Liver (tissue), 8 donors: ENCODE measurements at regions not wholly inside any gene's neighbourhood (a gene's known extent, or its start where the extent isn't known, plus 50 kb on each side); places are given as distances from the start of the nearest gene placed in this dataset.

Source experiments
- DNase-seq: peaks from one replicate; pipeline ENCODE4 v3.0.0-alpha.2; 2017; ENCODE audit warnings: low spot score
- H3K27ac ChIP-seq, 2 donors: one replicate each; pipeline ENCODE4 v1.7.0; 2013; ENCODE audit warnings: inconsistent platforms in 2 of 2, low read length in 2 of 2, control low read depth in 1 of 2, low read depth in 1 of 2, mild to moderate bottlenecking in 1 of 2
- H3K27me3 ChIP-seq, 4 donors: one replicate each; pipeline versions ENCODE4 v1.6.1 to v1.7.0; 2013; ENCODE audit warnings: low read length in 3 of 4, inconsistent platforms in 1 of 4, mild to moderate bottlenecking in 1 of 4, moderate library complexity in 1 of 4; ENCODE audit not compliant: control insufficient read depth in 4 of 4, insufficient read depth in 4 of 4
- H3K36me3 ChIP-seq, 4 donors: one replicate each; pipeline versions ENCODE4 v1.6.1 to v1.7.0; 2013; ENCODE audit warnings: low read length in 3 of 4, mild to moderate bottlenecking in 3 of 4, low read depth in 1 of 4, moderate library complexity in 1 of 4; ENCODE audit not compliant: control insufficient read depth in 4 of 4, insufficient read depth in 3 of 4
- H3K4me1 ChIP-seq, 4 donors: one replicate each; pipeline versions ENCODE4 v1.6.1 to v1.7.0; 2013; ENCODE audit warnings: low read length in 3 of 4, mild to moderate bottlenecking in 3 of 4, moderate library complexity in 1 of 4; ENCODE audit not compliant: control insufficient read depth in 4 of 4, insufficient read depth in 4 of 4
- H3K4me3 ChIP-seq, 3 donors: one replicate each; pipeline versions ENCODE4 v1.6.1 to v1.7.0; 2013; ENCODE audit warnings: low read length in 3 of 3, control low read depth in 1 of 3, low read depth in 1 of 3, mild to moderate bottlenecking in 1 of 3
- H3K9ac ChIP-seq, 2 donors: one replicate each; pipeline ENCODE4 v1.7.0; 2013; ENCODE audit warnings: low read length in 2 of 2, mild to moderate bottlenecking in 2 of 2, moderate library complexity in 2 of 2, control low read depth in 1 of 2, low read depth in 1 of 2
- H3K9me3 ChIP-seq, 4 donors: one replicate each; pipeline versions ENCODE4 v1.6.1 to v1.7.0; 2013; ENCODE audit warnings: low read length in 3 of 4; ENCODE audit not compliant: control insufficient read depth in 4 of 4
- EGR1 ChIP-seq, 2 donors: IDR thresholded peaks; 2 replicates each; pipeline ENCODE4 v1.6.1; 2016 to 2018; ENCODE audit warnings: antibody characterized with exemption in 2 of 2, low read depth in 2 of 2
- GABPA ChIP-seq, 2 donors: IDR thresholded peaks in 1 of 2; conservative IDR thresholded peaks in 1 of 2; 2 replicates each; pipeline ENCODE4 v1.6.1; 2016; ENCODE audit warnings: antibody characterized with exemption in 2 of 2, mild to moderate bottlenecking in 1 of 2, moderate library complexity in 1 of 2
- HNF4A ChIP-seq, 2 donors: conservative IDR thresholded peaks; 2 replicates each; pipeline ENCODE4 v1.6.1; 2016; ENCODE audit warnings: antibody characterized with exemption in 2 of 2, mild to moderate bottlenecking in 2 of 2
- HNF4G ChIP-seq: IDR thresholded peaks from 2 replicates; pipeline ENCODE4 v1.6.1; 2016; ENCODE audit warnings: antibody characterized with exemption
- JUND ChIP-seq, 2 donors: IDR thresholded peaks; 2 replicates each; pipeline ENCODE4 v1.6.1; 2016; ENCODE audit warnings: antibody characterized with exemption in 2 of 2
- NR2F2 ChIP-seq: IDR thresholded peaks from 2 replicates; pipeline ENCODE4 v1.6.1; 2016; ENCODE audit warnings: antibody characterized with exemption
- RAD21 ChIP-seq, 2 donors: IDR thresholded peaks; 2 replicates each; pipeline ENCODE4 v1.6.1; 2016; ENCODE audit warnings: antibody characterized with exemption in 2 of 2, mild to moderate bottlenecking in 2 of 2
- SP1 ChIP-seq: IDR thresholded peaks from 2 replicates; pipeline ENCODE4 v1.6.1; 2018; ENCODE audit warnings: antibody characterized with exemption, mild to moderate bottlenecking
- TAF1 ChIP-seq: conservative IDR thresholded peaks from 2 replicates; pipeline ENCODE4 v1.6.1; 2016; ENCODE audit warnings: antibody characterized with exemption, mild to moderate bottlenecking
- YY1 ChIP-seq: IDR thresholded peaks from 2 replicates; pipeline ENCODE4 v1.6.1; 2016; ENCODE audit warnings: antibody characterized with exemption, mild to moderate bottlenecking
- WGBS: extraction: QIAGEN DNeasy Blood & Tissue Kit; methylation state at CpG from one replicate; pipeline ENCODE4 v1.1.7; 2013; 5-methylcytosine and 5-hydroxymethylcytosine counted together
- TF ChIP-seq, protein P1 (sequence below): IDR thresholded peaks from 2 replicates; pipeline ENCODE4 v1.6.1; 2016; ENCODE audit warnings: antibody characterized with exemption
- TF ChIP-seq, protein P2 (sequence below): fragments of 150-350 bp; IDR thresholded peaks from 2 replicates; pipeline ENCODE4 v1.5.1; 2017; ENCODE audit warnings: improper control_type of control experiment, low read depth, low read length; ENCODE audit not compliant: missing input control
- TF ChIP-seq, protein P3 (sequence below): IDR thresholded peaks from 2 replicates; pipeline ENCODE4 v1.6.1; 2016; ENCODE audit warnings: antibody characterized with exemption, mild to moderate bottlenecking
- TF ChIP-seq, protein P4 (sequence below): IDR thresholded peaks from 2 replicates; pipeline ENCODE4 v1.6.1; 2016; ENCODE audit warnings: antibody characterized with exemption
- TF ChIP-seq, protein P5 (sequence below): IDR thresholded peaks from 2 replicates; pipeline ENCODE4 v1.6.1; 2016; ENCODE audit warnings: antibody characterized with exemption
- donor health status: healthy.
- donor health status: healthy.
- donor health status: healthy.
- donor health status: healthy.
- donor health status: healthy.

DNA sequence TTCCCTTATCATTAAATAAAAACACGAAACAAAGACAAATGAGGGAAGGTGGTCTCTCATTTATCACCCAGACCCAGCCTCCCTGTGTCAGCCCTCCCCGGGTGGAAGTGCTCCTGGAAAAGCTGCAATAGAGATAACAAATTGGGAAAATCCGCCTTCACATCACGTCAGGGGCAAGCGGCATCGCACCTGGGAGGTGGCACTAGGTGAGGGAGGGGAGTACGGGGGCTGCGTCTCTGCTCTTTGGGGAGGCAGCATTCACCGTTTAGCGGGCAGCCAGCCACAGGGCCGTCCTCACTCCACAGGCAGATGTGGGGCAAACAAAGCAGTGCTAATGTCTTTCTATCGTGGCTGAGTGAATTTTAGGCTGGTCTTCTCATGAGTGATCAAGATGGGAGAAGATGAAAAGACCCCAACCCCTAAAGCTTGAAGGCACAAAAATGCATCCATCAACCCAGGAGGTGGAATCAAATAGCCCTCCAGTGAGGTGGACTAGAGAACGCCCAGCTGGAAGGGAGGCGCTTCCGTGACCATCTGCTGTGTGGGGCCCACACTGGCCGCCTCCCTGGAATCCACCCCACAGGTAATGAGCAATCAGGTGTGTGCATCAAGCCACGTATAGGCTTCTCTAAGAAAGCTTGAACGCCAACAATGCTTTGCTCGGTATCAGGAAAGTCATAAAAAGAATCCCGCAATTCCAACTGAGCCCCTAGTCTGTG, 629.5 kb downstream of the BRD1 start:
- no peaks in the 10 kb centered on the region for H3K27me3 ChIP-seq
- no peaks in the 10 kb centered on the region for H3K9me3 ChIP-seq
- no peaks in the 10 kb centered on the region for H3K36me3 ChIP-seq
- no peak overlapping the region for H3K4me3 ChIP-seq
- H3K9ac ChIP-seq: no peak overlapping the region
- no peak for TF ChIP-seq SP1
- TF ChIP-seq, protein P1, sequence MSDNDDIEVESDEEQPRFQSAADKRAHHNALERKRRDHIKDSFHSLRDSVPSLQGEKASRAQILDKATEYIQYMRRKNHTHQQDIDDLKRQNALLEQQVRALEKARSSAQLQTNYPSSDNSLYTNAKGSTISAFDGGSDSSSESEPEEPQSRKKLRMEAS: no peak
- TF ChIP-seq, protein P2, sequence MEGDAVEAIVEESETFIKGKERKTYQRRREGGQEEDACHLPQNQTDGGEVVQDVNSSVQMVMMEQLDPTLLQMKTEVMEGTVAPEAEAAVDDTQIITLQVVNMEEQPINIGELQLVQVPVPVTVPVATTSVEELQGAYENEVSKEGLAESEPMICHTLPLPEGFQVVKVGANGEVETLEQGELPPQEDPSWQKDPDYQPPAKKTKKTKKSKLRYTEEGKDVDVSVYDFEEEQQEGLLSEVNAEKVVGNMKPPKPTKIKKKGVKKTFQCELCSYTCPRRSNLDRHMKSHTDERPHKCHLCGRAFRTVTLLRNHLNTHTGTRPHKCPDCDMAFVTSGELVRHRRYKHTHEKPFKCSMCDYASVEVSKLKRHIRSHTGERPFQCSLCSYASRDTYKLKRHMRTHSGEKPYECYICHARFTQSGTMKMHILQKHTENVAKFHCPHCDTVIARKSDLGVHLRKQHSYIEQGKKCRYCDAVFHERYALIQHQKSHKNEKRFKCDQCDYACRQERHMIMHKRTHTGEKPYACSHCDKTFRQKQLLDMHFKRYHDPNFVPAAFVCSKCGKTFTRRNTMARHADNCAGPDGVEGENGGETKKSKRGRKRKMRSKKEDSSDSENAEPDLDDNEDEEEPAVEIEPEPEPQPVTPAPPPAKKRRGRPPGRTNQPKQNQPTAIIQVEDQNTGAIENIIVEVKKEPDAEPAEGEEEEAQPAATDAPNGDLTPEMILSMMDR: no peak
- TF ChIP-seq EGR1 (IDR thresholded peaks at IDR 0.05; ENCODE audit: low read depth in 2 of 2): no peak
- TF ChIP-seq JUND (IDR thresholded peaks at IDR 0.05): no peak
- TF ChIP-seq YY1: no peak
- no peak for TF ChIP-seq HNF4A (conservative IDR thresholded peaks at IDR 0.05)
- TF ChIP-seq, protein P3, sequence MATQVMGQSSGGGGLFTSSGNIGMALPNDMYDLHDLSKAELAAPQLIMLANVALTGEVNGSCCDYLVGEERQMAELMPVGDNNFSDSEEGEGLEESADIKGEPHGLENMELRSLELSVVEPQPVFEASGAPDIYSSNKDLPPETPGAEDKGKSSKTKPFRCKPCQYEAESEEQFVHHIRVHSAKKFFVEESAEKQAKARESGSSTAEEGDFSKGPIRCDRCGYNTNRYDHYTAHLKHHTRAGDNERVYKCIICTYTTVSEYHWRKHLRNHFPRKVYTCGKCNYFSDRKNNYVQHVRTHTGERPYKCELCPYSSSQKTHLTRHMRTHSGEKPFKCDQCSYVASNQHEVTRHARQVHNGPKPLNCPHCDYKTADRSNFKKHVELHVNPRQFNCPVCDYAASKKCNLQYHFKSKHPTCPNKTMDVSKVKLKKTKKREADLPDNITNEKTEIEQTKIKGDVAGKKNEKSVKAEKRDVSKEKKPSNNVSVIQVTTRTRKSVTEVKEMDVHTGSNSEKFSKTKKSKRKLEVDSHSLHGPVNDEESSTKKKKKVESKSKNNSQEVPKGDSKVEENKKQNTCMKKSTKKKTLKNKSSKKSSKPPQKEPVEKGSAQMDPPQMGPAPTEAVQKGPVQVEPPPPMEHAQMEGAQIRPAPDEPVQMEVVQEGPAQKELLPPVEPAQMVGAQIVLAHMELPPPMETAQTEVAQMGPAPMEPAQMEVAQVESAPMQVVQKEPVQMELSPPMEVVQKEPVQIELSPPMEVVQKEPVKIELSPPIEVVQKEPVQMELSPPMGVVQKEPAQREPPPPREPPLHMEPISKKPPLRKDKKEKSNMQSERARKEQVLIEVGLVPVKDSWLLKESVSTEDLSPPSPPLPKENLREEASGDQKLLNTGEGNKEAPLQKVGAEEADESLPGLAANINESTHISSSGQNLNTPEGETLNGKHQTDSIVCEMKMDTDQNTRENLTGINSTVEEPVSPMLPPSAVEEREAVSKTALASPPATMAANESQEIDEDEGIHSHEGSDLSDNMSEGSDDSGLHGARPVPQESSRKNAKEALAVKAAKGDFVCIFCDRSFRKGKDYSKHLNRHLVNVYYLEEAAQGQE: no peak
- TF ChIP-seq, protein P4, sequence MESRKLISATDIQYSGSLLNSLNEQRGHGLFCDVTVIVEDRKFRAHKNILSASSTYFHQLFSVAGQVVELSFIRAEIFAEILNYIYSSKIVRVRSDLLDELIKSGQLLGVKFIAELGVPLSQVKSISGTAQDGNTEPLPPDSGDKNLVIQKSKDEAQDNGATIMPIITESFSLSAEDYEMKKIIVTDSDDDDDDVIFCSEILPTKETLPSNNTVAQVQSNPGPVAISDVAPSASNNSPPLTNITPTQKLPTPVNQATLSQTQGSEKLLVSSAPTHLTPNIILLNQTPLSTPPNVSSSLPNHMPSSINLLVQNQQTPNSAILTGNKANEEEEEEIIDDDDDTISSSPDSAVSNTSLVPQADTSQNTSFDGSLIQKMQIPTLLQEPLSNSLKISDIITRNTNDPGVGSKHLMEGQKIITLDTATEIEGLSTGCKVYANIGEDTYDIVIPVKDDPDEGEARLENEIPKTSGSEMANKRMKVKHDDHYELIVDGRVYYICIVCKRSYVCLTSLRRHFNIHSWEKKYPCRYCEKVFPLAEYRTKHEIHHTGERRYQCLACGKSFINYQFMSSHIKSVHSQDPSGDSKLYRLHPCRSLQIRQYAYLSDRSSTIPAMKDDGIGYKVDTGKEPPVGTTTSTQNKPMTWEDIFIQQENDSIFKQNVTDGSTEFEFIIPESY: no peak
- no peak overlapping the region for H3K27ac ChIP-seq
- WGBS: 61% methylated on average over 20 of the region's 20 CpGs
- DNase-seq: no peak
- H3K4me1 ChIP-seq: peaks cover 0 to 13% (median 9%) of the 10 kb centered on the region in 4 donors

DNA sequence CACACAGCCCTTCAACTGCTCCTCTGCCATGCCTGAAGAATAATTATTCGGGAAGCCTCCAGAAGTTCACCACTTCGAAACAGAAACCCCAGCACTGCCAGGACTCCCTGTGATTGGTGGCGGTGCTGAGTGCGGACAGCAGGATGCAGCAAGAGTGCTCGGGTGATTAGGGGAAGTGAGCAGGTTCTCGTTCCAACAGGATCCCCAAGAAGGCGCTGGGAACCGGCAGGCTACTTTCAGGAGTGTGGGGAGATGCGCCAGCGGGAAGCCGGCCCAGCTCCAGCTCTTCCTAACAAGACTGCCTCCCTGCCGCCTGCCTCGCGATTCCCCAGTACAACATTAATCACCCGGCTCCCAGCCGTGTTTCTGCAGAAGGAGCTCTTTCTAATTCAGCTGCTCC, 630.2 kb downstream of the BRD1 start:
- Histone ChIP-seq H3K9me3 (no peaks in the 10 kb centered on the region), H3K9ac (no peak overlapping the region), H3K4me1 (peaks cover 2 to 19% (median 16%) of the 10 kb centered on the region in 4 donors), H3K36me3 (no peaks in the 10 kb centered on the region), H3K27ac (no peak overlapping the region), H3K27me3 (no peaks in the 10 kb centered on the region), H3K4me3 (no peak overlapping the region)
- no peak for TF ChIP-seq NR2F2
- no peak for TF ChIP-seq HNF4A (conservative IDR thresholded peaks at IDR 0.05)
- TF ChIP-seq, protein P5, sequence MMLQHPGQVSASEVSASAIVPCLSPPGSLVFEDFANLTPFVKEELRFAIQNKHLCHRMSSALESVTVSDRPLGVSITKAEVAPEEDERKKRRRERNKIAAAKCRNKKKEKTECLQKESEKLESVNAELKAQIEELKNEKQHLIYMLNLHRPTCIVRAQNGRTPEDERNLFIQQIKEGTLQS: no peak
- TF ChIP-seq, protein P3: no peak
- no peak for TF ChIP-seq RAD21 (IDR thresholded peaks at IDR 0.05)
- TF ChIP-seq GABPA (IDR thresholded peaks at IDR 0.05 in 1 of 2, conservative IDR thresholded peaks at IDR 0.05 in 1 of 2): no peak
- no peak for TF ChIP-seq TAF1
- TF ChIP-seq JUND (IDR thresholded peaks at IDR 0.05): no peak
- no peak for TF ChIP-seq YY1
- TF ChIP-seq HNF4G: no peak
- TF ChIP-seq SP1: no peak
- TF ChIP-seq, protein P4: no peak
- 26% methylated on average over 16 of the region's 16 CpGs for WGBS
- DNase-seq: no peak
